Stomach smooth muscle (tissue), 2 donors: ENCODE measurements at regions not wholly inside any gene's neighbourhood (a gene's known extent, or its start where the extent isn't known, plus 50 kb on each side); places are given as distances from the start of the nearest gene placed in this dataset.

Experiments
- H3K27ac ChIP-seq: one replicate; pipeline ENCODE4 v1.7.0; 2013; ENCODE audit warnings: mild to moderate bottlenecking, low read length, inconsistent platforms
- H3K27me3 ChIP-seq, 2 donors: one replicate each; pipeline ENCODE4 v1.7.0; 2013; ENCODE audit warnings: low read length in 2 of 2; ENCODE audit not compliant: insufficient read depth in 2 of 2, control insufficient read depth in 1 of 2
- H3K36me3 ChIP-seq, 2 donors: one replicate each; pipeline ENCODE4 v1.7.0; 2013; ENCODE audit warnings: low read length in 2 of 2; ENCODE audit not compliant: control insufficient read depth in 2 of 2, insufficient read depth in 2 of 2
- H3K4me1 ChIP-seq: one replicate; pipeline ENCODE4 v1.7.0; 2013; ENCODE audit warnings: low read length; ENCODE audit not compliant: control insufficient read depth, insufficient read depth
- H3K4me3 ChIP-seq, 2 donors: one replicate each; pipeline ENCODE4 v1.7.0; 2013; ENCODE audit warnings: low read length in 2 of 2
- H3K9ac ChIP-seq, 2 donors: one replicate each; pipeline ENCODE4 v1.7.0; 2013; ENCODE audit warnings: low read length in 2 of 2, mild to moderate bottlenecking in 1 of 2
- H3K9me3 ChIP-seq, 2 donors: one replicate each; pipeline ENCODE4 v1.7.0; 2013; ENCODE audit warnings: low read length in 2 of 2; ENCODE audit not compliant: control insufficient read depth in 2 of 2
- donor health status: healthy.
- donor health status: Pancreatic carcinoma.

GRCh38 chr2:5977477-5977876 is 285.3 kb downstream of the SOX11 start:
- H3K27me3 ChIP-seq = peaks cover 0 to 11% of the 10 kb centered on the region in 2 donors
- H3K4me3 ChIP-seq = no peak overlapping the region
- H3K4me1 ChIP-seq = peaks cover 4% of the 10 kb centered on the region
- no peaks in the 10 kb centered on the region for H3K9me3 ChIP-seq
- no peaks in the 10 kb centered on the region for H3K36me3 ChIP-seq
- H3K9ac ChIP-seq = no peak overlapping the region
- no peak overlapping the region for H3K27ac ChIP-seq

DNA sequence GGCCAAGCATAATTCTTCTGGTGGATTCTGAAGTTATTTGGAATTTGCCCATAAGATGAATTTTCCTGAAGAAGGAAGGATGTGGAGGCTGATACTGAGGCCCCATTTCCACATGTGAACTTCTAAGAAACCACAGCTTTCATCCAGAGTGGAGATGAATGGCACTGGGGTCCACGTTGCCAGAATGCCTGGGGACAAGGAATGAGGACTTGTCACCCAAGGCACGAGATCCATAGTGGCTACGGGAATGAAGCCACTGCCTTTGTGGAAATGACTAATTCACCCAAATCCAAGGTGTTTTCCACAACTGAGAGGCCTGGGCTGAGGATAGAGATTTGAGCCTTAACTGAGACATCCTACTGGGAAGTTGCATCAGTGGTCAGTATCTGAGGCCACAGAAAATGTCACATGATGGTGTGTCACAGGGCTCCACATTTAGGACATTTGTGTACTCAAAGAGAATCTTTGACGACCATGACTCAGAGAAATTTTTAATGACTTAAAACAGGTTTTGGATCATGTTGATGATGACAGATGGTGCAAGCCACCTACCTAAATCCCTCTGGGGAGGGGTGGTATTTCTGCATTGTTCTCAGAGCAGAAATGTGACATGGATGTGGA is 286.1 kb downstream of the SOX11 start:
- Histone ChIP-seq H3K27me3 (peaks cover 0 to 11% of the 10 kb centered on the region in 2 donors), H3K9me3 (no peaks in the 10 kb centered on the region), H3K9ac (no peak overlapping the region), H3K4me1 (peaks cover 4% of the 10 kb centered on the region), H3K27ac (no peak overlapping the region), H3K4me3 (no peak overlapping the region), H3K36me3 (no peaks in the 10 kb centered on the region)

DNA sequence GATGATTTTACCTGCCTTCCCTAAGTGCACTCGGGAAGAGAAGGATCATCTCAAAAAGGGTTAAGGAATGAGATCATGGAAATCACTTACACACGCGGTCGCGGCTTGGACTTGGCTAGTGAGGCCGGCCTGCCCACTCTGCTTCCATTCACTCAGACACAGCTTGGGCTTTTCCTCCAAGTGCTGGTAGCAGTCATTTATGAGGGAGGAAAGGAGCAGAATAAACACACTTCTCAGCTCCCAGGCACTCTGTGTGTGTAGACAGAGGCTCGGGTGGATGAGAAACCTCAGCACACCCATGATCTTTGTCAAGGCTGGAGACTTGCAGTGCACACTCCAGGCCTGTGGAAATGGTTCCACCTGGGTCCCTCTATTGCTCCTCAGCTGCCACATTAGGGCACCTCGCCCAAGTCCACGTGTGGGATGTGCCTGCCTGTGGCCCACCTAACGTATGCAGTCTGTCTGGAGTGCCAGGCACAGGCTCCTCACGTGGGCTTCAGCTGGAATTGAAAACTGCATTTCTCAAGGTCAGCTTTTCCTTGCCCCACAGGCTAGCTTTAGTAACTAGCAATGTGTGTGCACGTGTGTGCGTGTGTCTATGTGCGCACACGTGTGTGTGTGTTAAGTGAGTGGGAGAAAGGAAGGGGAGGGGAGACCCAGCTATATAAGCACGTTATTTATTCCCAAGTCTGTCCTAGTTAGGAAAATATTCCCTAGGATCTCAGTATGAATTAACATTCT is 288.4 kb downstream of the SOX11 start:
- Histone ChIP-seq H3K27me3 (peaks cover 0 to 11% of the 10 kb centered on the region in 2 donors), H3K9me3 (no peaks in the 10 kb centered on the region), H3K9ac (no peak overlapping the region), H3K27ac (no peak overlapping the region), H3K36me3 (no peaks in the 10 kb centered on the region), H3K4me3 (no peak overlapping the region), H3K4me1 (peaks cover 4% of the 10 kb centered on the region)

DNA sequence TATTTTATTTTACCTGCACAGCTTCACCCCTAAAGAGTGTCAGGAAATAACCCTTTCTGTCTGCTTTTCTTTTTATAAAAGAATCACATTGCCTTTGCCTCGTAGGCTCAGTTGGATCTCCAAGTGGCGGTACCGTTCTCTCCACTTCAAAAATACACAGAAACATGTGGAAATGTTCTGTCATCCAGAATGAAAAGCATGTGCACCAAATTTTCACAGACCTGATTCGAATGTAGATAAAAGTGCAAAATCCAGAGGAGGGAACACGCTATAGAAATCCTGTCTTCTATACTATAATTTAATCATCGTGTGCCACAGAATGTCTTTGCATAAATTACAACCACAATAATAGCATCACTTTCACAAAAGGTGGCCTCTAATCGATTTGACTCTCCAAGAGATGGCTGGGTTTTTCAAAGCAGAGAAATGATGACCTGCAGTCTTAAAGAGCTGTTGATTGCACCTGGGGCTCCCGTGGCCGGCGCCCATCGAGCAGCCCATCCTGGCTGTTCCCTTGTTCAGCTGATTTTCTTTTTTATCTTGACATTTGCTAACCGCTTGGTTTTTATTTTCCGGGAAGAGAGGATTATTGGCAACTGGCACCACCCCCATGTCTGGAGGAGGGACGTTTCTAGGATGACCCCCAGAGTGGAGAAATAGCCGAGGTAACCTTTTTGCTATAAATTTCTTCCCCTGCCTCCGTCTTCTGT is 290.2 kb downstream of the SOX11 start:
- Histone ChIP-seq H3K4me3 (no peak overlapping the region), H3K27me3 (peaks cover 0 to 13% of the 10 kb centered on the region in 2 donors), H3K4me1 (peaks cover 4% of the 10 kb centered on the region), H3K27ac (no peak overlapping the region), H3K9me3 (no peaks in the 10 kb centered on the region), H3K9ac (no peak overlapping the region), H3K36me3 (no peaks in the 10 kb centered on the region)

GRCh38 chr2:5982903-5983265 is 290.7 kb downstream of the SOX11 start:
- Histone ChIP-seq H3K4me1 (peaks cover 4% of the 10 kb centered on the region), H3K9ac (no peak overlapping the region), H3K9me3 (peaks cover 0 to 2% of the 10 kb centered on the region in 2 donors), H3K27ac (no peak overlapping the region), H3K27me3 (peaks cover 0 to 13% of the 10 kb centered on the region in 2 donors), H3K4me3 (no peak overlapping the region), H3K36me3 (no peaks in the 10 kb centered on the region)

DNA sequence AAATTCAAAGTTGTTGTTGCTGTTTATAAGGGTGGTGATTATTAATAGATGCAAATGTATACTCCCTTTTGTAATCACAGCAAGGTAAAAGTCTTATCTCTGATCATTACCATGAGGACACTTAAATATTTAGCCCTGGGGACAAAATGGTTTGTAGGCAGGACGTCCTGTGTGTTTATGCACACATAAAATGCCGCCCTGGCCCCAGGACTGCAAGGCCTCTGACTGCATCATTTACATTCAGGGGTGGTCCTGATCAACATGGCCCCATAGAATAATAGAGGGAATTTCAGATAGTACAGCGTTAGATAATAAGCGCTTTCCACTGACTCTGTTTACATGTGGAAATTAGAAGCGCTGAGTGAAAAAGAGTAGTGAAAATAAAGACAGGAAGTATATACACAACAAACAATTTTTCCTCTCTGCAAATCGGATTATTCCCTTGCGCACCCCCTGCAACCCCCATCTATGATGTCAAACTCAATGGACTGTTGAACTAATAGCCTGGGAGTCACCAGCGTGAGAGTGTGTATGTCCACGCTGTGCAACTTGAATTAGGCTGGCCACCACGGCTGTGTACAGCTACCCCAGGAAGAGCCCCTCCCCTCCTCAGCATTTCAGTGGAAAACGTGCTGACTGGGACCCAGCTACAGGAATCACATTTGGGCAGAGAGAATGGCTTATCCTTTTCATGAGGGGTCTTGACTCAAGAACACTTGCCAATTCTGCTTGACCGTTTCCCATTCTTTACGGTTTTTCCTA is 291.5 kb downstream of the SOX11 start:
- Histone ChIP-seq H3K4me3 (no peak overlapping the region), H3K27ac (no peak overlapping the region), H3K9me3 (peaks cover 0 to 4% of the 10 kb centered on the region in 2 donors), H3K9ac (no peak overlapping the region), H3K4me1 (peaks cover 4% of the 10 kb centered on the region), H3K36me3 (no peaks in the 10 kb centered on the region), H3K27me3 (peaks cover 0 to 13% of the 10 kb centered on the region in 2 donors)

GRCh38 chr2:5984273-5984655 is 292.1 kb downstream of the SOX11 start:
- Histone ChIP-seq H3K27ac (no peak overlapping the region), H3K27me3 (peaks cover 0 to 13% of the 10 kb centered on the region in 2 donors), H3K9me3 (peaks cover 0 to 4% of the 10 kb centered on the region in 2 donors), H3K36me3 (no peaks in the 10 kb centered on the region), H3K4me3 (no peak overlapping the region), H3K4me1 (peaks cover 4% of the 10 kb centered on the region), H3K9ac (no peak overlapping the region)

DNA sequence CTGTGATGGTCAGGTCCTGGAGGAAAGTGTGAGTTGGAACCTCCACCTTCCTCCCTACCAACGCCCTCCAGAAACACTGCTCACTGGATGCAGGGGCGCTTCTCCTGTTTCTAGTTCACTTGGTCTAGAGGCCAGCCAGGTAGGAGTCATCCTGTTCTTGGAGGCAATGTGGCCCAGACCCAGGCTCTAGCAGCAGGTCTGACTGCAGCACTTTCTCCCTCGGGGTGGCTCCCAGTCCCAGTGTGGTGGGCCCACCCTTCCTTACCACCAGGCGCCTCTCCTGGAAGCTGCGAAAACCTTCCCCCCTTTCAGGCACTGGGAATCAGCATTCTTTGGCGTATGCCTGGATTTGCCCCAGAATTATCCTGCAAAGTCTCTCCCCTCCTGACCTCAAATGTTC is 292.8 kb downstream of the SOX11 start:
- peaks cover 0 to 4% of the 10 kb centered on the region in 2 donors for H3K9me3 ChIP-seq
- no peaks in the 10 kb centered on the region for H3K36me3 ChIP-seq
- no peak overlapping the region for H3K4me3 ChIP-seq
- peaks cover 4% of the 10 kb centered on the region for H3K4me1 ChIP-seq
- no peak overlapping the region for H3K27ac ChIP-seq
- H3K9ac ChIP-seq = no peak overlapping the region
- peaks cover 0 to 13% of the 10 kb centered on the region in 2 donors for H3K27me3 ChIP-seq

- Histone ChIP-seq H3K9me3 (peaks cover 0 to 4% of the 10 kb centered on the region in 2 donors), H3K27me3 (peaks cover 0 to 8% of the 10 kb centered on the region in 2 donors), H3K4me3 (no peak overlapping the region), H3K36me3 (no peaks in the 10 kb centered on the region), H3K4me1 (peaks cover 4% of the 10 kb centered on the region), H3K9ac (no peak overlapping the region), H3K27ac (no peak overlapping the region)
These were observed 293.6 kb downstream of the SOX11 start for GRCh38 chr2:5985536-5986385.
